ENCODE measurements at regions not wholly inside any gene's neighbourhood (a gene's known extent, or its start where the extent isn't known, plus 50 kb on each side); places are given as distances from the start of the nearest gene placed in this dataset.

GRCh38 chr1:201737352-201738060, 91.5 kb upstream of the IPO9 start:
- TF ChIP-seq MAX (IDR thresholded peaks at IDR 0.05; ENCODE audit: low read depth, low read length): no peak
- no peak for TF ChIP-seq MYC (IDR thresholded peaks at IDR 0.05; ENCODE audit: low read depth, low read length)
- no peak for TF ChIP-seq CTCF (IDR thresholded peaks at IDR 0.05; ENCODE audit: low read depth, low read length)
- no peak for TF ChIP-seq POLR2A (IDR thresholded peaks at IDR 0.05; ENCODE audit: extremely low read depth, insufficient read length)
- no peak overlapping the region for H3K4me3 ChIP-seq (ENCODE audit: low read depth, low read length)
- DNase-seq (ENCODE audit: low read depth): no peak

GRCh38 chr1:201739080-201739479, 89.9 kb upstream of the IPO9 start:
- no peak overlapping the region for H3K4me3 ChIP-seq (ENCODE audit: low read depth, low read length)
- TF ChIP-seq MAX (IDR thresholded peaks at IDR 0.05; ENCODE audit: low read depth, low read length): no peak
- TF ChIP-seq POLR2A (IDR thresholded peaks at IDR 0.05; ENCODE audit: extremely low read depth, insufficient read length): no peak
- TF ChIP-seq MYC (IDR thresholded peaks at IDR 0.05; ENCODE audit: low read depth, low read length): no peak
- TF ChIP-seq CTCF (IDR thresholded peaks at IDR 0.05; ENCODE audit: low read depth, low read length): no peak
- no peak for DNase-seq (ENCODE audit: low read depth)

GRCh38 chr1:201739492-201740085, 89.4 kb upstream of the IPO9 start:
- no peak overlapping the region for H3K4me3 ChIP-seq (ENCODE audit: low read depth, low read length)
- TF ChIP-seq MYC (IDR thresholded peaks at IDR 0.05; ENCODE audit: low read depth, low read length) (no peak), MAX (IDR thresholded peaks at IDR 0.05; ENCODE audit: low read depth, low read length) (no peak), CTCF (IDR thresholded peaks at IDR 0.05; ENCODE audit: low read depth, low read length) (no peak), POLR2A (IDR thresholded peaks at IDR 0.05; ENCODE audit: extremely low read depth, insufficient read length) (no peak)
- peak; percentile 28 for DNase-seq (ENCODE audit: low read depth)

GRCh38 chr1:201740086-201740541, 88.8 kb upstream of the IPO9 start:
- TF ChIP-seq POLR2A (IDR thresholded peaks at IDR 0.05; ENCODE audit: extremely low read depth, insufficient read length) (no peak), CTCF (IDR thresholded peaks at IDR 0.05; ENCODE audit: low read depth, low read length) (no peak), MAX (IDR thresholded peaks at IDR 0.05; ENCODE audit: low read depth, low read length) (no peak), MYC (IDR thresholded peaks at IDR 0.05; ENCODE audit: low read depth, low read length) (no peak)
- no peak for DNase-seq (ENCODE audit: low read depth)
- no peak overlapping the region for H3K4me3 ChIP-seq (ENCODE audit: low read depth, low read length)

GRCh38 chr1:201740670-201741111, 88.3 kb upstream of the IPO9 start:
- no peak for TF ChIP-seq MYC (IDR thresholded peaks at IDR 0.05; ENCODE audit: low read depth, low read length)
- TF ChIP-seq CTCF (IDR thresholded peaks at IDR 0.05; ENCODE audit: low read depth, low read length): no peak
- TF ChIP-seq MAX (IDR thresholded peaks at IDR 0.05; ENCODE audit: low read depth, low read length): no peak
- TF ChIP-seq POLR2A (IDR thresholded peaks at IDR 0.05; ENCODE audit: extremely low read depth, insufficient read length): no peak
- H3K4me3 ChIP-seq (ENCODE audit: low read depth, low read length): no peak overlapping the region
- peak; percentile 49 for DNase-seq (ENCODE audit: low read depth)

Data from NB4 (cell line).